PC-3 (cell line): ENCODE measurements at regions not wholly inside any gene's neighbourhood (a gene's known extent, or its start where the extent isn't known, plus 50 kb on each side); places are given as distances from the start of the nearest gene placed in this dataset.

Source experiments
- EZH2 ChIP-seq: fragments of 300-600 bp; sonication (generic); IDR thresholded peaks from one replicate; pipeline ENCODE4 v1.6.1; 2017; ENCODE audit warnings: antibody characterized with exemption, mild to moderate bottlenecking, low read length; ENCODE audit not compliant: unreplicated experiment
- EZH2phosphoT487 ChIP-seq: fragments of 300-600 bp; sonication (generic); IDR thresholded peaks from 2 replicates; pipeline ENCODE4 v1.6.1; 2018; ENCODE audit warnings: mild to moderate bottlenecking, antibody characterized with exemption, low read length, borderline replicate concordance
- TF ChIP-seq, protein P1 (sequence below): fragments of 300-600 bp; sonication (generic); conservative IDR thresholded peaks from 2 replicates; pipeline ENCODE4 v1.5.1; 2017; ENCODE audit warnings: antibody characterized with exemption, low read depth, mild to moderate bottlenecking, low read length

DNA sequence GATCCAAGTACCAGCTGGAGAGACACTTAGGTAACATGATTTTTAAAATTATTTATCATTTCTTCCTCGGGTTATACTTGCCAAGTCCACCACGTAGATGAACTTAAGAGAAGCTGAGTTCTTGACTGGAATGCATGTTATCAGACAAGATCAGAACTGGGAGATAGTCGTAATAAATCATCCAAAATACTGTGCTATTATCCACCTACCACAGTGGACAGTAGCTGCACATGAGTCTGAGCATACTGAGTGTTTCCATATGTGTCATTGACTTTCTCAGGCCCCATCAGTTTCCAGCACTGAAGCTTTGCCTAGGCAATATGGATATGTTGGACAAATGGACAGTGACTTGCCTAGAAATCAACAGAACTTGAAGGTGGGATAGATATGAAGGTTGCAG lies 77.9 kb upstream of the RRP15 start:
- TF ChIP-seq EZH2phosphoT487 (no peak), EZH2 (no peak)
- TF ChIP-seq, protein P1, sequence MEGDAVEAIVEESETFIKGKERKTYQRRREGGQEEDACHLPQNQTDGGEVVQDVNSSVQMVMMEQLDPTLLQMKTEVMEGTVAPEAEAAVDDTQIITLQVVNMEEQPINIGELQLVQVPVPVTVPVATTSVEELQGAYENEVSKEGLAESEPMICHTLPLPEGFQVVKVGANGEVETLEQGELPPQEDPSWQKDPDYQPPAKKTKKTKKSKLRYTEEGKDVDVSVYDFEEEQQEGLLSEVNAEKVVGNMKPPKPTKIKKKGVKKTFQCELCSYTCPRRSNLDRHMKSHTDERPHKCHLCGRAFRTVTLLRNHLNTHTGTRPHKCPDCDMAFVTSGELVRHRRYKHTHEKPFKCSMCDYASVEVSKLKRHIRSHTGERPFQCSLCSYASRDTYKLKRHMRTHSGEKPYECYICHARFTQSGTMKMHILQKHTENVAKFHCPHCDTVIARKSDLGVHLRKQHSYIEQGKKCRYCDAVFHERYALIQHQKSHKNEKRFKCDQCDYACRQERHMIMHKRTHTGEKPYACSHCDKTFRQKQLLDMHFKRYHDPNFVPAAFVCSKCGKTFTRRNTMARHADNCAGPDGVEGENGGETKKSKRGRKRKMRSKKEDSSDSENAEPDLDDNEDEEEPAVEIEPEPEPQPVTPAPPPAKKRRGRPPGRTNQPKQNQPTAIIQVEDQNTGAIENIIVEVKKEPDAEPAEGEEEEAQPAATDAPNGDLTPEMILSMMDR = no peak
